ENCODE measurements at regions not wholly inside any gene's neighbourhood (a gene's known extent, or its start where the extent isn't known, plus 50 kb on each side); places are given as distances from the start of the nearest gene placed in this dataset.

DNA sequence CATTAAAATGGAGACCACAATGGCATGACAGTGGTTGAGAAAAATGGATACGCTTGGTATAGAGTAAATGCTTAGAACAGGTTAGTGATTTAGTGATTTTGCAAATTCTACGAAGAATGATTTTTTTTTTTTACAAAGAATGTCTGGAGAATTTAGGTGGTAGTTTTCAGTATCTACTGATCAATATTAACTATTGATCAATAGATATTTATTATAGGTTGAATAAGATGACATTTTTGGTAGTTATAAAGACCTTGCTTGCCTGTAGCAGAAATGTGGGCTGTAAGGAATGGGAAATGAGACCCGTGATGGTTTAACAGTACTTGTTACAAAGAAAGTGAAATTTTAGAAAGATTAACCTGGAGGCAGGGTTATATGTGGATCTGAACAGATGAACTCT, 137.5 kb downstream of the NR2F2 start:
- WGBS (ENCODE audit: insufficient coverage, low coverage, missing lambda C conversion rate), result 4% methylated on average over 3 of the region's 3 CpGs
- no peak overlapping the region for H3K9ac ChIP-seq (ENCODE audit: insufficient read depth in 1 of 2, low read depth in 2 of 2, low read length in 2 of 2)
- CTCF ChIA-PET (ENCODE audit: low intra/inter-chr PET ratio), result no interaction called here
- TF ChIP-seq, protein P1, sequence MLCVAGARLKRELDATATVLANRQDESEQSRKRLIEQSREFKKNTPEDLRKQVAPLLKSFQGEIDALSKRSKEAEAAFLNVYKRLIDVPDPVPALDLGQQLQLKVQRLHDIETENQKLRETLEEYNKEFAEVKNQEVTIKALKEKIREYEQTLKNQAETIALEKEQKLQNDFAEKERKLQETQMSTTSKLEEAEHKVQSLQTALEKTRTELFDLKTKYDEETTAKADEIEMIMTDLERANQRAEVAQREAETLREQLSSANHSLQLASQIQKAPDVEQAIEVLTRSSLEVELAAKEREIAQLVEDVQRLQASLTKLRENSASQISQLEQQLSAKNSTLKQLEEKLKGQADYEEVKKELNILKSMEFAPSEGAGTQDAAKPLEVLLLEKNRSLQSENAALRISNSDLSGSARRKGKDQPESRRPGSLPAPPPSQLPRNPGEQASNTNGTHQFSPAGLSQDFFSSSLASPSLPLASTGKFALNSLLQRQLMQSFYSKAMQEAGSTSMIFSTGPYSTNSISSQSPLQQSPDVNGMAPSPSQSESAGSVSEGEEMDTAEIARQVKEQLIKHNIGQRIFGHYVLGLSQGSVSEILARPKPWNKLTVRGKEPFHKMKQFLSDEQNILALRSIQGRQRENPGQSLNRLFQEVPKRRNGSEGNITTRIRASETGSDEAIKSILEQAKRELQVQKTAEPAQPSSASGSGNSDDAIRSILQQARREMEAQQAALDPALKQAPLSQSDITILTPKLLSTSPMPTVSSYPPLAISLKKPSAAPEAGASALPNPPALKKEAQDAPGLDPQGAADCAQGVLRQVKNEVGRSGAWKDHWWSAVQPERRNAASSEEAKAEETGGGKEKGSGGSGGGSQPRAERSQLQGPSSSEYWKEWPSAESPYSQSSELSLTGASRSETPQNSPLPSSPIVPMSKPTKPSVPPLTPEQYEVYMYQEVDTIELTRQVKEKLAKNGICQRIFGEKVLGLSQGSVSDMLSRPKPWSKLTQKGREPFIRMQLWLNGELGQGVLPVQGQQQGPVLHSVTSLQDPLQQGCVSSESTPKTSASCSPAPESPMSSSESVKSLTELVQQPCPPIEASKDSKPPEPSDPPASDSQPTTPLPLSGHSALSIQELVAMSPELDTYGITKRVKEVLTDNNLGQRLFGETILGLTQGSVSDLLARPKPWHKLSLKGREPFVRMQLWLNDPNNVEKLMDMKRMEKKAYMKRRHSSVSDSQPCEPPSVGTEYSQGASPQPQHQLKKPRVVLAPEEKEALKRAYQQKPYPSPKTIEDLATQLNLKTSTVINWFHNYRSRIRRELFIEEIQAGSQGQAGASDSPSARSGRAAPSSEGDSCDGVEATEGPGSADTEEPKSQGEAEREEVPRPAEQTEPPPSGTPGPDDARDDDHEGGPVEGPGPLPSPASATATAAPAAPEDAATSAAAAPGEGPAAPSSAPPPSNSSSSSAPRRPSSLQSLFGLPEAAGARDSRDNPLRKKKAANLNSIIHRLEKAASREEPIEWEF (CRISPR knock-in tag; IDR thresholded peaks at IDR 0.05), result peak; percentile 95
- TF ChIP-seq XRCC4 (IDR thresholded peaks at IDR 0.05; ENCODE audit: extremely low read depth, insufficient read depth, insufficient read length) (no peak), ZBTB1 (CRISPR knock-in tag; IDR thresholded peaks at IDR 0.05; ENCODE audit: borderline replicate concordance, low read depth) (no peak), ZBTB7A (IDR thresholded peaks at IDR 0.05; ENCODE audit: borderline replicate concordance, control insufficient read depth, low read depth, low read length) (no peak)
- H2AFZ ChIP-seq (ENCODE audit: low read depth, low read length), result no peak overlapping the region
- no peak overlapping the region for H3K4me3 ChIP-seq
- H3K27me3 ChIP-seq (ENCODE audit: control insufficient read depth in 2 of 2, insufficient read depth in 2 of 2, low read length in 2 of 2), result peaks cover 39 to 41% of the 10 kb centered on the region in 2 experiments
- no peak for ATAC-seq
- FAIRE-seq, result no peak
- no peaks in the 10 kb centered on the region for H3K9me1 ChIP-seq (ENCODE audit: control insufficient read depth, insufficient read depth, low read length)
- POLR2A ChIA-PET, result no interaction called here
- no peaks in the 10 kb centered on the region for H3K79me2 ChIP-seq (ENCODE audit: control insufficient read depth, insufficient read depth, low read length)
- intact Hi-C loops (cut with micrococcal nuclease), result no loop called here
- in situ Hi-C loops (cut with MboI), result no loop called here
- no peaks in the 10 kb centered on the region for H3K9me3 ChIP-seq (replicated peaks; ENCODE audit: control insufficient read depth, insufficient read depth, low read depth, low read length)
- BruUV-seq (replicated peaks), result no TSS peak
- no peaks in the 10 kb centered on the region for H3K4me1 ChIP-seq (replicated peaks in 1 of 2; ENCODE audit: control insufficient read depth in 2 of 2, insufficient read depth in 2 of 2, low read length in 2 of 2)
- H3K36me3 ChIP-seq (ENCODE audit: control insufficient read depth, insufficient read depth, low read length), result no peaks in the 10 kb centered on the region
- no peak overlapping the region for H3K4me2 ChIP-seq (ENCODE audit: insufficient read depth, low read length)
- no peak for DNase-seq (ENCODE audit: extremely low read depth in 1 of 4, low spot score in 3 of 4)
- H3K27ac ChIP-seq (ENCODE audit: extremely low read depth, low read depth, low read length), result no peak overlapping the region
- no peaks in the 10 kb centered on the region for H4K20me1 ChIP-seq (replicated peaks; ENCODE audit: control insufficient read depth, insufficient read depth, low read length)

Measured in K562 (cell line).